Erythroblast (primary cell): ENCODE measurements at regions not wholly inside any gene's neighbourhood (a gene's known extent, or its start where the extent isn't known, plus 50 kb on each side); places are given as distances from the start of the nearest gene placed in this dataset.

ENCODE experiments used
- GATA1 ChIP-seq: IDR thresholded peaks from 2 replicates; pipeline ENCODE4 v1.6.1; 2011; ENCODE audit warnings: low read depth, mild to moderate bottlenecking, control low read depth, low read length, moderate library complexity
- POLR2A ChIP-seq: IDR thresholded peaks from 2 replicates; pipeline ENCODE4 v1.6.1; 2011; ENCODE audit warnings: mild to moderate bottlenecking, low read length

GRCh38 chr4:86421461-86421860 lies 61.6 kb upstream of the MAPK10 start:
- no peak for TF ChIP-seq POLR2A
- no peak for TF ChIP-seq GATA1
